Stimulated activated naive CD8-positive, alpha-beta T cell treated with anti-CD3 and anti-CD28 coated beads, Interleukin-15, Interleukin-2, amounts not matched to agents 100 U/mL and 50 U/mL, for 24 hours (primary cell): ENCODE measurements at regions not wholly inside any gene's neighbourhood (a gene's known extent, or its start where the extent isn't known, plus 50 kb on each side); places are given as distances from the start of the nearest gene placed in this dataset.

Experiments
- ATAC-seq: fragments of 150-1000 bp; cut with Tn5 transposase; one replicate; pipeline ENCODE4 v1.10.0; 2021
- DNase-seq: peaks from one replicate; pipeline ENCODE4 v3.0.0; 2021

GRCh38 chr16:7014756-7015155 is 317.9 kb upstream of the RBFOX1 start:
- DNase-seq (no peak), ATAC-seq (no peak)

- ATAC-seq, result no peak
- no peak for DNase-seq
Measured at GRCh38 chr16:7013990-7014389, 318.7 kb upstream of the RBFOX1 start.

GRCh38 chr16:7004266-7004665 is 328.4 kb upstream of the RBFOX1 start:
- DNase-seq (no peak), ATAC-seq (no peak)

GRCh38 chr16:6993544-6993943 is 339.1 kb upstream of the RBFOX1 start:
- no peak for ATAC-seq
- no peak for DNase-seq

- ATAC-seq, result no peak
- DNase-seq, result no peak
Measured at GRCh38 chr16:6988846-6989245, 343.8 kb upstream of the RBFOX1 start.

- ATAC-seq (no peak), DNase-seq (no peak)
Measured at GRCh38 chr16:6977916-6978315, 354.7 kb upstream of the RBFOX1 start.

- ATAC-seq, result no peak
- DNase-seq, result no peak
Measured at GRCh38 chr16:6977291-6977690, 355.4 kb upstream of the RBFOX1 start.

GRCh38 chr16:6976716-6977115 is 355.9 kb upstream of the RBFOX1 start:
- ATAC-seq, result no peak
- no peak for DNase-seq

- no peak for ATAC-seq
- DNase-seq, result no peak
Measured at GRCh38 chr16:6970171-6970857, 362.3 kb upstream of the RBFOX1 start.

- DNase-seq (no peak), ATAC-seq (no peak)
Measured at GRCh38 chr16:6969594-6969993, 363.1 kb upstream of the RBFOX1 start.

GRCh38 chr16:6967796-6968320 is 364.8 kb upstream of the RBFOX1 start:
- no peak for DNase-seq
- ATAC-seq, result no peak

GRCh38 chr16:6966925-6967324 is 365.7 kb upstream of the RBFOX1 start:
- no peak for ATAC-seq
- DNase-seq, result no peak

- ATAC-seq (no peak), DNase-seq (no peak)
Measured at GRCh38 chr16:6964679-6965078, 368.0 kb upstream of the RBFOX1 start.

- ATAC-seq (no peak), DNase-seq (no peak)
Measured at GRCh38 chr16:6961704-6962103, 370.9 kb upstream of the RBFOX1 start.

GRCh38 chr16:6958184-6958583 is 374.5 kb upstream of the RBFOX1 start:
- ATAC-seq, result no peak
- DNase-seq, result no peak

GRCh38 chr16:6957681-6958080 is 375.0 kb upstream of the RBFOX1 start:
- no peak for DNase-seq
- no peak for ATAC-seq

GRCh38 chr16:6956511-6956910 is 376.1 kb upstream of the RBFOX1 start:
- DNase-seq (no peak), ATAC-seq (no peak)

GRCh38 chr16:6955303-6955702 is 377.3 kb upstream of the RBFOX1 start:
- ATAC-seq, result no peak

GRCh38 chr16:6949240-6949639 is 383.4 kb upstream of the RBFOX1 start:
- DNase-seq (no peak), ATAC-seq (no peak)

More at GRCh38 chr16:6955303-6955702, 377.3 kb upstream of the RBFOX1 start:
- DNase-seq, result no peak

- ATAC-seq (no peak), DNase-seq (no peak)
Measured at GRCh38 chr16:6947291-6947690, 385.4 kb upstream of the RBFOX1 start.

GRCh38 chr16:6946802-6947201 is 385.8 kb upstream of the RBFOX1 start:
- no peak for DNase-seq

GRCh38 chr16:6946106-6946505 is 386.5 kb upstream of the RBFOX1 start:
- ATAC-seq (no peak), DNase-seq (no peak)

More at GRCh38 chr16:6946802-6947201, 385.8 kb upstream of the RBFOX1 start:
- no peak for ATAC-seq

- no peak for DNase-seq
Measured at GRCh38 chr16:6940968-6941367, 391.7 kb upstream of the RBFOX1 start.

GRCh38 chr16:6937641-6938040 is 395.0 kb upstream of the RBFOX1 start:
- ATAC-seq, result no peak
- DNase-seq, result no peak

More at GRCh38 chr16:6940968-6941367, 391.7 kb upstream of the RBFOX1 start:
- ATAC-seq, result no peak
